Activated CD8-positive, alpha-beta memory T cell treated with anti-CD3 and anti-CD28 coated beads for 1 hour (primary cell): ENCODE measurements at regions not wholly inside any gene's neighbourhood (a gene's known extent, or its start where the extent isn't known, plus 50 kb on each side); places are given as distances from the start of the nearest gene placed in this dataset.
"Not testable (repeated sequence)": the region's sequence is repeated elsewhere in the genome, so short reads cannot be mapped to it uniquely, and the experiment has no call there.

Experiments used
- DNase-seq, 2 donors: peaks; one replicate each; pipeline ENCODE4 v3.0.0-alpha.2; 2020; ENCODE audit warnings: low read depth in 1 of 2; ENCODE audit errors: extremely low read depth in 1 of 2

DNA sequence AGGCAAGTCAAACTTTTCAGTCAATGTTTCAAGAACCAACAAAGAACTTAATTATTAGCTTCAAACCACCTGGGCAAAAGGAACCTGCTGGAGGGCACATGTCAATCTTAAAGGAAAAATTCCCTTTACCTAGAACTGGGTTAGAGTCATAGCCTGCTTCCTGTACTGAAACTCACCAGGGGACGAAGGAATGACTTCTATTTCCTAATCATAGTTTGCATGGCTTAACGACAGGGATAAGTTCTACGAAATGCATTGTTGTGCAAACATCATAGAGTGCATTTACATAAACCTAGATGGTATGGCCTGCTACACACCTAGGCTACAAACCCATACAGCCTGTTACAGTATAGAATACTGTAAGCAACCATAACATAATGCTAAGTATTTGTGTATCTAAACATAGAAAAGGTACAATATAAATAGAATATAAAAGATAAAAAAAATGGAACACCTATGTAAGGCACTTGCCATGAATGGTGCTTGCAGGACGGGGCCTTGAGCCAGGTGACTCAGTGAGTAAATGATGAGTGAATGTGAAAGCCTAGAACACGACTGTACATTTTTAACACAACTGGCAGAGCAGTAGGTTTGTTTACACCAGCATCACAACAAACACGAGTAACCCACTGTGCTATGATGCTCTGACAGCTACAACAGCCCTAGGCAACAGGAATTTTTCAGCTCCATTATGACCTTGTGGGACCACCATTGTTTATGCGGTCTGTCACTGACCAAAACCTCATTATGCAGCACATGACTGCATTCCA lies 234.9 kb upstream of the CAND1 start:
- no peak for DNase-seq

DNA sequence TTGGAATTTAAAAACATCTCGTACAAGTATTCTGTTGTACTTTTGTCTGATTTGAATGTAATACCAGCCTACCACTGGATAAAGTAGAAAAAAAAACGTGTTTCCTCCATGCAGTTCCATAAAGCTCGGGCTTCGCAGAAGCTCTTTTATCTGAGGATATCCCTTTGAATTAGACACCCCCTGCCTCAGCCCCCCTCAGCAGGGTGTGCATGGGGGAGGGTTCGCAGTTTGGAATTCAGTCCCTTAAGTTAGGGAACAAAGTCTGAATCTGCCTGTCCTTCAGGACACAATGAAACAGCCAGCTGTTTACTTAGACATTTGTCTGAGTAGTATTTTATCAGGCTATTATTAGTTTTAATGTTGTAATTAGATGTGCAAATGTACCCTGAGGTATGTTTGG lies 234.0 kb upstream of the CAND1 start:
- no peak for DNase-seq

- no peak for DNase-seq
Measured at GRCh38 chr12:67038486-67038885, 230.7 kb upstream of the CAND1 start.

GRCh38 chr12:67039995-67040860 lies 228.9 kb upstream of the CAND1 start:
- no peak for DNase-seq

DNA sequence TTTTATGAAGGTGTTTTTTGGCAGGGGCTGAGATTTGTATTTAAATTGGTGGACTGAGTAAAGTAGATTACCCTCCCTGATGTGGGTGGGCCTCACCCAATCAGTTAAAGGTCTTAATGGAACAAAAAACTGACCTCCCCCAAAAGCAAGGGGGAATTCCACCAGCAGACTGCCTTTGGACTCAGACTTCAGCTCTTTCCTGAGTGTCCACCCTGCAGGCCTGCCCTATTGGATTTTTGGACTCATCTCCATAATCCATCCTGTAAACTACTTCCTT lies 228.4 kb upstream of the CAND1 start:
- no peak for DNase-seq

- DNase-seq = no peak
Measured at GRCh38 chr12:67042697-67043131, 226.4 kb upstream of the CAND1 start.

- DNase-seq = no peak
Measured at GRCh38 chr12:67043771-67044170, 225.4 kb upstream of the CAND1 start.

DNA sequence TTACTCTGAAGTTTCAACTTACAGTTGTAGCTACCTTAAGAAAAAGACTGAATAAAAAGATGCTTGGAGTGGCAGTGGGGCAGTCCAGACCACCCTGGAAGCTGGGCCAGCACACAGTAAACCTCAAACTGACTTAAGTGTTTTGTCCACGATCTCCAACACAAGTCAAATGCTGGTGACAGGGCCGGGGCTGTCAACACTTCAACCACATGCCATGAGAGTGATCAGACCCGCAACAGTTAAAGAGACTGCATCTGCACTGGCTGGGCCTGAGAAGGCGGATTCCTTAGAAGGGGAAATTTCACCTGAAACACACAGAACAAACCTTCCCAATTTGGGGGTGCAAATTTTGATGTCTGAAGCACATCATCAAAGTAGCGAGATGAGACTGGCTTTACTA lies 223.5 kb upstream of the CAND1 start:
- no peak for DNase-seq

DNA sequence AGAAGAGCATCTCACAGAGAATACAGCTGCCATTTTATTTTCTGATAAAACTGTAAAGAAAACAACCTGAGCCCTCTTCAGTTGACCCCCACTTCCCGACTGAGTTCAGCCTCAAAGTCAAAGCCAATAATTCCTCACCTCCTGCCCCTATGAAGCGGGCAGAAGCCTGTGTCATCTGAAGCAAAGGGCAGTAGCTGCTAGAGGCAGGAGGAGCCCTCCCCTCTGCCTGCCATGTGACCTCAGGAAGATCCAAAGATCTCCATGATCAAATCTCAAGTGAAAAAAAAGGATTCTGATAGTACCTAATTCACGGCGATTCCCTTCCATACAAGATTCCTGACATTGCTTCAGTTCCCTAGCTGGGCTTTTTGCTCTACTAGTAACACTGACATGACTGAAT lies 223.1 kb upstream of the CAND1 start:
- DNase-seq = no peak

- no peak for DNase-seq
Measured at GRCh38 chr12:67047634-67048033, 221.5 kb upstream of the CAND1 start.

DNA sequence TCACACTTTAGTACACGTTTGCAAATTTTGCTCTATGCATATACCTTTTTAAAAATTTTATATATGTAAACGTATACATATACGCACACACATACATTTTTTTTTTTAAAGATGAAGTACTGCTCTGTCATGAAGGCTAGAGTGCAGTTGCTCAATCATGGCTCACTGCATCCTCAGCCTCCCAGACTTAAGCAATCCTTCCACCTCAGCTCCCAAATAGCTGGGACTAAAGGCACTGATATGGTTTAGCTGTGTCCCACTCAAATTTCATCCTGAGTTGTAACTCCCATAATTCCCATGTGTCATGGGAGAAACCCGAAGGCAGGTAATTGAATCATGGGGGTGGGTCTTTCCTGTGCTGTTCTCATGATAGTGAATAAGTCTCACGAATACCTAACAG lies 220.8 kb upstream of the CAND1 start:
- no peak for DNase-seq

DNA sequence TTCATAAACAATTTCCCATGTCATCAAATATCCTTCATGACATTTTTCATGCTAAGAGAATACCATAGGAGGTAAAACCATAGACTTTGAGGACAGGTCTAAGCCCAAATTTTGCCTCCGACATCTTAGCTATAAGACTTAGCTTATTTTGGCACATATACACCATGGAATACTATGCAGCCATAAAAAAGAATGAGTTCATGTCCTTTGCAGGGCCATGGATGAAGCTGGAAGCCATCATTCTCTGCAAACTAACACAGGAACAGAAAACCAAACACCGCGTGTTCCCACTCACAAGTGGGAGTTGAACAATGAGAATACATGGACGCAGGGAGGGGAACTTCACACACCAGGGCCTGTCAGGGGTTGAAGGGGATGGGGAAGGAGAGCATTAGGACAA lies 220.0 kb upstream of the CAND1 start:
- not testable (repeated sequence) for DNase-seq

DNA sequence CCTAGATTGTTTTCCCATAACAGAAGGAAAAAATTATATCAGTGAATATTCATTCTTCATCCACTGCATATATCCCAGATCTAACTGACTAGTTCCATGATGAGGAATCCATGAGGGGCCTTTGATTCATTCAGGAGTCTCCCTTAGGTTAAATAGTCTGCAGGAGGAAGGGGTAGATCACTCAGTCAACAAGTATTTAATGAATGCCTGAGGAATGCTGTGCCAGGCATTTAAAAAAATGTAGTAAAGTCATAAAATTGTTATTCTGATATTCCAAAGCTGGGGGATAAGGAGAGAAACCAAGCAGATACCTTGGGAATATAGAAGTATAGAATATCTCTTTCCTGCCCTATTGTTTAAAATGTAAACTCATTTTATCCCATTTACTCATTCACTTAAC lies 216.2 kb upstream of the CAND1 start:
- DNase-seq = no peak

DNA sequence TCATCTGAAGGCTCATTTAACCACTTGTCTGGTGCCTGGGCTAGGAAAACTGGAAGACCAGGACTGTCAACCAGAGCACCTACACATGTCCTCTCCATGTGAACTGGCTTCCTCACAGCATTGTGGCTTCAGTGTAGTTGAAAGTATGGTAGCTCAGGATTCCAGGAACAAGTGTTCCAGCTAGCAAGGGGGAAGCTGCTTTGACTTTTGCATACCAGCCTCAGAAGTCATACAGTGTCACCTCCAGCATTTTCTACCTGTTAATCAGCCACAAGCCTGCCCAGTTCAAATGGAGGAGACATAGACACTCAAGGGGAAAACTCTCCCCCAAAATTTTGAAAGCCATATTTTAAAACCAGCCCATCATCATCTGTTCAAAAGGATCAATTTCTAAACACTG lies 212.8 kb upstream of the CAND1 start:
- DNase-seq = no peak

DNA sequence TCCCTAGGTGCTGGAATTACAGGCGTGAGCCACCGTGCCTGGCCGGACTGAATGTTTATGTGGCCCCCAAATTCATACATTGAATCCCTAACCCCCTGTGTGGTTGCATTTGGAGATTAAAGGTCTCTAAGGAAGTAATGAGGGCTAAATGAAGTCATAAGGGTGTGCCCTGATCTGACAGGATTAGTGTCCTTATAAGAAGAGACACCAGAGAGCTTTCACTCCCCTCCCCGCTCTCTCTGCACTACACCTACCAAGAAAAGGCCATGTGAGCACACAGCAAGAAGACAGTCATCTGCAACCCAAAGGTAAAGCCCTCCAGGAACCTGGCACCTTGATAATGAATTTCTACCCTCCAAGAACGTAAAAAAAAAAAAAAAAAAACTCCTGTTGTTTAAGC lies 212.1 kb upstream of the CAND1 start:
- no peak for DNase-seq

GRCh38 chr12:67062193-67062592 lies 207.0 kb upstream of the CAND1 start:
- DNase-seq = no peak

DNA sequence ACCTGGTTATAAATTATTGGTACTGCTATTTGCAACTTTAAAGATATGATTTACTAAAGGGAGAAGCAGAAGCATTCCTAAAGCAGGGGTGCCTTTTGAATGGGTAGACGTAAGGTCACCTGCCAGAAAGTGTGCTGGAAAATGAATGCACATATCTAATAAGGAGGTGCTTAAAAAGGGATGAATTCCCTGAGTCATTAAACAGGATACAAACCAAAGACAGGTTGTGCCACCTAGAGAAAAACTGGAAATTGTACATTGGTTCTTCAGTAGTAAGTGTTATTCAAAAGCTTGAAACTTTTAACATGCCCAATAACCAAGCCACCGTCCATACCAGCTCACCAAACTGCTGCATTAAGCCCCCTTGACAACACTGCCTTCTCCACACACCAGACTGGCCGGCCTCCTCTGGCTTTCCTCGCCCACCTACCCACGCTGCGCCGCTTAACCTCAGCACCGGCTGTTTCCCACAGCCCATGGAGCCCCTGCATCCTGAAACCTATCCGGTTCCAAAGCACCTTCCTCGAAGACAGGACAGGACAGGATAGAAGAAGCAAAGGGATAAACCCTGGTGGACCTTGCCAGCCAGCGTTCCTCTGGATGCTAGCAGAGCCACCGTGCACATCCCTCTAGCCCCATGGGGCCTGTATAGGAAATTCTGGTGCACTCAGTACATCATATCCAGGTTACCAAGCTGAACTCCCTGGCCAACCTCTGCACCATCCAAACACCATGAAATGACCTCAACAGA lies 201.5 kb upstream of the CAND1 start:
- no peak for DNase-seq

- no peak for DNase-seq
Measured at GRCh38 chr12:67068204-67068731, 200.9 kb upstream of the CAND1 start.

- DNase-seq = peak in 1 of 2 donors; percentile 17
Measured at GRCh38 chr12:67068761-67069450, 200.3 kb upstream of the CAND1 start.

DNA sequence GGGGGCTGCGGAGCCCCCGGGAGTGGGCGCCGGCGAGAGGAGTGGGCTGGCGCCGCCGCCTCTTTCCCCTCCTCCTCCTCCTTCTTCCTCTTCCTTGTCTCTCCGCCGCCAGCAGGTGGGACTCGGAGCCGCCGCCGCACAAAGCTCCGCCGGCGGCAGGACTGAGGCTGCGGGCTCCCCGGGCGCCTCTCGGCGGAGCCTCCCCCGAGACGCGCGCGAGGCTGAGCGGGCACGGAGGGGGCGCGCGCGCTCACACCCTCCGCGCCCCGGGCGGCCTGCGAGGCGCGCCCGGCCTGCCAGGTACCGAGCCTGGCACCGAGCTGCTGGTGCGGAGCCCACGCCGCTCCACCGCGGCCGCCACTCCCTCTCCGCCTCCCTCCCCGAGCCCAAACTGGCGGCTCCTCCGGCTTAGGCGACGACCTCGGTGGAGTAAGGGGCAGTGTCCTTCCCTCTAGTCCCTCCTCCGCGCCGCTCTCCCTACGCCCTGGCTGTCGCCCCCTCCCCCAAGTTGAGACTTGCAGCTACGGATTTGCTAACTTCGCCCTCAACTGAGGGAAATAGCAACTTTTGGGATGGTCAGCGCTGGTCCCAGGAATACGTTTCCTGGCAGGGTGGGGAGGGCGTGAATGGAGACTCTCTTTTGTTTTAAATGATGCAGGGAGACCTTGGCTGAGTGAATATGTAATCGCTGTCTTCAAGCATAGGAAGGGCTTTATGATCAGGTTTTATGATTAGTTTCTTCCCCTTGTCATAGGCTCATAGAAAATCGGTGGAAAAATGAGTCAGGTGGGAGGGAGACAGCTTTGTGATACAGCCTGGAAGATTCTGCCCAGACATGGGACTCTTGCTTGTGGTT lies 199.5 kb upstream of the CAND1 start:
- peak in 1 of 2 donors; percentile 6 for DNase-seq
